ENCODE measurements at regions not wholly inside any gene's neighbourhood (a gene's known extent, or its start where the extent isn't known, plus 50 kb on each side); places are given as distances from the start of the nearest gene placed in this dataset.
"Not testable (repeated sequence)": the region's sequence is repeated elsewhere in the genome, so short reads cannot be mapped to it uniquely, and the experiment has no call there.

- intact Hi-C loops (cut with micrococcal nuclease; ENCODE audit: unreplicated experiment); DNase-seq (ENCODE audit: low read depth, low spot score); H3K27me3 ChIP-seq (ENCODE audit: control insufficient read depth, insufficient read depth, low read length); H3K36me3 ChIP-seq (ENCODE audit: control insufficient read depth, insufficient read depth, low read length); H3K9me3 ChIP-seq (ENCODE audit: control insufficient read depth, insufficient read depth, low read depth, low read length); H3K4me1 ChIP-seq (ENCODE audit: control insufficient read depth, insufficient read depth, low read length); POLR2A ChIA-PET; CTCF ChIA-PET; H3K4me3 ChIP-seq (ENCODE audit: low read depth in 2 of 2, low read length in 2 of 2); H3K27ac ChIP-seq (ENCODE audit: low read length); ATAC-seq; BruUV-seq (replicated peaks); in situ Hi-C loops (cut with HindIII; ENCODE audit: low pct_unique_long_range_greater_than_20kb, low sequenced_read_pairs): not testable (repeated sequence)
These were observed 251.0 kb downstream of the GOLGA6L6 start for GRCh38 chr15:20290606-20291005.

GRCh38 chr15:20289538-20290103 lies 252.0 kb downstream of the GOLGA6L6 start:
- H3K9me3 ChIP-seq (ENCODE audit: control insufficient read depth, insufficient read depth, low read depth, low read length); DNase-seq (ENCODE audit: low read depth, low spot score); H3K36me3 ChIP-seq (ENCODE audit: control insufficient read depth, insufficient read depth, low read length); CTCF ChIA-PET; H3K4me3 ChIP-seq (ENCODE audit: low read depth in 2 of 2, low read length in 2 of 2); ATAC-seq; intact Hi-C loops (cut with micrococcal nuclease; ENCODE audit: unreplicated experiment); BruUV-seq (replicated peaks); POLR2A ChIA-PET; H3K27me3 ChIP-seq (ENCODE audit: control insufficient read depth, insufficient read depth, low read length); in situ Hi-C loops (cut with HindIII; ENCODE audit: low pct_unique_long_range_greater_than_20kb, low sequenced_read_pairs); H3K4me1 ChIP-seq (ENCODE audit: control insufficient read depth, insufficient read depth, low read length); H3K27ac ChIP-seq (ENCODE audit: low read length): not testable (repeated sequence)

GRCh38 chr15:20288800-20289537 lies 252.6 kb downstream of the GOLGA6L6 start:
- POLR2A ChIA-PET; ATAC-seq; BruUV-seq (replicated peaks); intact Hi-C loops (cut with micrococcal nuclease; ENCODE audit: unreplicated experiment); DNase-seq (ENCODE audit: low read depth, low spot score); H3K36me3 ChIP-seq (ENCODE audit: control insufficient read depth, insufficient read depth, low read length); H3K9me3 ChIP-seq (ENCODE audit: control insufficient read depth, insufficient read depth, low read depth, low read length); H3K27ac ChIP-seq (ENCODE audit: low read length); in situ Hi-C loops (cut with HindIII; ENCODE audit: low pct_unique_long_range_greater_than_20kb, low sequenced_read_pairs); CTCF ChIA-PET; H3K4me1 ChIP-seq (ENCODE audit: control insufficient read depth, insufficient read depth, low read length); H3K27me3 ChIP-seq (ENCODE audit: control insufficient read depth, insufficient read depth, low read length); H3K4me3 ChIP-seq (ENCODE audit: low read depth in 2 of 2, low read length in 2 of 2): not testable (repeated sequence)

GRCh38 chr15:20286559-20286958 lies 255.0 kb downstream of the GOLGA6L6 start:
- intact Hi-C loops (cut with micrococcal nuclease; ENCODE audit: unreplicated experiment); H3K4me1 ChIP-seq (ENCODE audit: control insufficient read depth, insufficient read depth, low read length); CTCF ChIA-PET; in situ Hi-C loops (cut with HindIII; ENCODE audit: low pct_unique_long_range_greater_than_20kb, low sequenced_read_pairs); H3K36me3 ChIP-seq (ENCODE audit: control insufficient read depth, insufficient read depth, low read length); DNase-seq (ENCODE audit: low read depth, low spot score); ATAC-seq; H3K27me3 ChIP-seq (ENCODE audit: control insufficient read depth, insufficient read depth, low read length); POLR2A ChIA-PET; H3K9me3 ChIP-seq (ENCODE audit: control insufficient read depth, insufficient read depth, low read depth, low read length); BruUV-seq (replicated peaks); H3K27ac ChIP-seq (ENCODE audit: low read length); H3K4me3 ChIP-seq (ENCODE audit: low read depth in 2 of 2, low read length in 2 of 2): not testable (repeated sequence)

GRCh38 chr15:20285696-20286300 lies 255.8 kb downstream of the GOLGA6L6 start:
- CTCF ChIA-PET; H3K4me3 ChIP-seq (ENCODE audit: low read depth in 2 of 2, low read length in 2 of 2); in situ Hi-C loops (cut with HindIII; ENCODE audit: low pct_unique_long_range_greater_than_20kb, low sequenced_read_pairs); H3K27ac ChIP-seq (ENCODE audit: low read length); ATAC-seq; H3K36me3 ChIP-seq (ENCODE audit: control insufficient read depth, insufficient read depth, low read length); H3K27me3 ChIP-seq (ENCODE audit: control insufficient read depth, insufficient read depth, low read length); H3K4me1 ChIP-seq (ENCODE audit: control insufficient read depth, insufficient read depth, low read length); POLR2A ChIA-PET; H3K9me3 ChIP-seq (ENCODE audit: control insufficient read depth, insufficient read depth, low read depth, low read length); BruUV-seq (replicated peaks); intact Hi-C loops (cut with micrococcal nuclease; ENCODE audit: unreplicated experiment); DNase-seq (ENCODE audit: low read depth, low spot score): not testable (repeated sequence)

GRCh38 chr15:20284891-20285535 lies 256.6 kb downstream of the GOLGA6L6 start:
- H3K9me3 ChIP-seq (ENCODE audit: control insufficient read depth, insufficient read depth, low read depth, low read length); in situ Hi-C loops (cut with HindIII; ENCODE audit: low pct_unique_long_range_greater_than_20kb, low sequenced_read_pairs); BruUV-seq (replicated peaks): not testable (repeated sequence)

GRCh38 chr15:20283651-20284050 lies 257.9 kb downstream of the GOLGA6L6 start:
- ATAC-seq; intact Hi-C loops (cut with micrococcal nuclease; ENCODE audit: unreplicated experiment); DNase-seq (ENCODE audit: low read depth, low spot score); H3K36me3 ChIP-seq (ENCODE audit: control insufficient read depth, insufficient read depth, low read length); H3K27me3 ChIP-seq (ENCODE audit: control insufficient read depth, insufficient read depth, low read length); H3K27ac ChIP-seq (ENCODE audit: low read length); H3K4me1 ChIP-seq (ENCODE audit: control insufficient read depth, insufficient read depth, low read length); H3K4me3 ChIP-seq (ENCODE audit: low read depth in 2 of 2, low read length in 2 of 2); in situ Hi-C loops (cut with HindIII; ENCODE audit: low pct_unique_long_range_greater_than_20kb, low sequenced_read_pairs); CTCF ChIA-PET; H3K9me3 ChIP-seq (ENCODE audit: control insufficient read depth, insufficient read depth, low read depth, low read length); POLR2A ChIA-PET; BruUV-seq (replicated peaks): not testable (repeated sequence)

More at GRCh38 chr15:20284891-20285535, 256.6 kb downstream of the GOLGA6L6 start:
- POLR2A ChIA-PET; H3K27me3 ChIP-seq (ENCODE audit: control insufficient read depth, insufficient read depth, low read length); H3K27ac ChIP-seq (ENCODE audit: low read length); H3K4me1 ChIP-seq (ENCODE audit: control insufficient read depth, insufficient read depth, low read length); intact Hi-C loops (cut with micrococcal nuclease; ENCODE audit: unreplicated experiment); DNase-seq (ENCODE audit: low read depth, low spot score); H3K36me3 ChIP-seq (ENCODE audit: control insufficient read depth, insufficient read depth, low read length); CTCF ChIA-PET; ATAC-seq; H3K4me3 ChIP-seq (ENCODE audit: low read depth in 2 of 2, low read length in 2 of 2): not testable (repeated sequence)

Measured in Panc1 (cell line).